OCI-LY1 (cell line): ENCODE measurements at regions not wholly inside any gene's neighbourhood (a gene's known extent, or its start where the extent isn't known, plus 50 kb on each side); places are given as distances from the start of the nearest gene placed in this dataset.

Experiments used
- EZH2 ChIP-seq: fragments of 200-600 bp; sonication (generic), shearing (Covaris generic); IDR thresholded peaks from 2 replicates; pipeline ENCODE4 v1.8.0; 2017; ENCODE audit warnings: borderline replicate concordance, mixed run types, mild to moderate bottlenecking, antibody characterized with exemption, low read length, moderate library complexity, mixed read lengths
- TF ChIP-seq, protein P1 (sequence below): fragments of 200-600 bp; sonication (generic), shearing (Covaris generic); IDR thresholded peaks from 2 replicates; pipeline ENCODE4 v1.5.1; 2017; ENCODE audit warnings: mild to moderate bottlenecking, antibody characterized with exemption, low read length, moderate library complexity, mixed read lengths

GRCh38 chr9:129367287-129367686, 189.2 kb upstream of the IER5L start:
- TF ChIP-seq, protein P1, sequence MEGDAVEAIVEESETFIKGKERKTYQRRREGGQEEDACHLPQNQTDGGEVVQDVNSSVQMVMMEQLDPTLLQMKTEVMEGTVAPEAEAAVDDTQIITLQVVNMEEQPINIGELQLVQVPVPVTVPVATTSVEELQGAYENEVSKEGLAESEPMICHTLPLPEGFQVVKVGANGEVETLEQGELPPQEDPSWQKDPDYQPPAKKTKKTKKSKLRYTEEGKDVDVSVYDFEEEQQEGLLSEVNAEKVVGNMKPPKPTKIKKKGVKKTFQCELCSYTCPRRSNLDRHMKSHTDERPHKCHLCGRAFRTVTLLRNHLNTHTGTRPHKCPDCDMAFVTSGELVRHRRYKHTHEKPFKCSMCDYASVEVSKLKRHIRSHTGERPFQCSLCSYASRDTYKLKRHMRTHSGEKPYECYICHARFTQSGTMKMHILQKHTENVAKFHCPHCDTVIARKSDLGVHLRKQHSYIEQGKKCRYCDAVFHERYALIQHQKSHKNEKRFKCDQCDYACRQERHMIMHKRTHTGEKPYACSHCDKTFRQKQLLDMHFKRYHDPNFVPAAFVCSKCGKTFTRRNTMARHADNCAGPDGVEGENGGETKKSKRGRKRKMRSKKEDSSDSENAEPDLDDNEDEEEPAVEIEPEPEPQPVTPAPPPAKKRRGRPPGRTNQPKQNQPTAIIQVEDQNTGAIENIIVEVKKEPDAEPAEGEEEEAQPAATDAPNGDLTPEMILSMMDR: no peak
- no peak for TF ChIP-seq EZH2
